H1 (cell line): ENCODE measurements at regions not wholly inside any gene's neighbourhood (a gene's known extent, or its start where the extent isn't known, plus 50 kb on each side); places are given as distances from the start of the nearest gene placed in this dataset.

Experiments used
- CTCF ChIA-PET: fragments of 300-600 bp; sonication (Branson Sonifier 250); formaldehyde crosslinking; loops from one replicate; lab custom pipeline; 2021; ENCODE audit not compliant: partially characterized antibody; lab: Charles Lee
- POLR2A ChIA-PET: fragments of 300-600 bp; sonication (Branson Sonifier 250); formaldehyde crosslinking; loops from one replicate; lab custom pipeline; 2021; ENCODE audit warnings: inconsistent platforms; ENCODE audit not compliant: partially characterized antibody; lab: Charles Lee
- DNase-seq, 2 experiments: peaks; one replicate each; pipeline versions ENCODE4 v3.0.0 to v3.0.0-alpha.2; 2010 to 2022; ENCODE audit warnings: low spot score in 2 of 2, low read depth in 1 of 2, mixed read lengths in 1 of 2
- FAIRE-seq: peaks from 2 replicates; lab custom pipeline; 2011; peaks lifted over from hg19 to GRCh38; lab: Jason Lieb, UNC
- H2AFZ ChIP-seq: 2 replicates; pipeline ENCODE4 v1.8.1; 2012; ENCODE audit warnings: low read length, inconsistent platforms
- H2AK5ac ChIP-seq: 2 replicates; pipeline ENCODE4 v1.6.1; 2013; ENCODE audit warnings: low read depth, low read length
- H2BK120ac ChIP-seq: replicated peaks from 2 replicates; pipeline ENCODE3; 2013; ENCODE audit warnings: low read depth, low read length, inconsistent platforms
- H2BK12ac ChIP-seq: 2 replicates; pipeline ENCODE4 v1.6.1; 2013; ENCODE audit warnings: low read depth, low read length
- H2BK15ac ChIP-seq: 2 replicates; pipeline ENCODE4 v1.6.1; 2013; ENCODE audit warnings: low read length
- H2BK20ac ChIP-seq: 2 replicates; pipeline ENCODE4 v1.6.1; 2013; ENCODE audit warnings: low read length
- H2BK5ac ChIP-seq: 2 replicates; pipeline ENCODE4 v1.6.1; 2013; ENCODE audit warnings: low read depth, low read length
- H3K14ac ChIP-seq: 2 replicates; pipeline ENCODE4 v1.6.1; 2013; ENCODE audit warnings: inconsistent platforms; ENCODE audit not compliant: insufficient read length
- H3K18ac ChIP-seq: 2 replicates; pipeline ENCODE4 v1.6.1; 2013; ENCODE audit warnings: low read length; ENCODE audit errors: extremely low read depth
- H3K23ac ChIP-seq: 2 replicates; pipeline ENCODE4 v1.6.1; 2013; ENCODE audit warnings: inconsistent platforms; ENCODE audit not compliant: insufficient read length
- H3K23me2 ChIP-seq: 2 replicates; pipeline ENCODE4 v1.6.1; 2013; ENCODE audit warnings: low read depth, low read length
- H3K27ac ChIP-seq: 2 replicates; pipeline ENCODE4 v1.6.1; 2011; ENCODE audit warnings: low read depth, low read length, inconsistent platforms
- H3K27me3 ChIP-seq, 4 experiments: replicated peaks in 1 of 4; 1 replicate in 1 of 4; 2 replicates in 3 of 4; pipeline versions ENCODE4 v1.6.1 to v1.8.1; 2011 to 2013; ENCODE audit warnings: low read length in 3 of 4, mild to moderate bottlenecking in 3 of 4, inconsistent platforms in 2 of 4, mixed read lengths in 2 of 4, moderate library complexity in 1 of 4; ENCODE audit not compliant: control insufficient read depth in 3 of 4, insufficient read depth in 3 of 4; ENCODE audit errors: extremely low read depth in 1 of 4
- H3K36me3 ChIP-seq, 4 experiments: 2 replicates each; pipeline versions ENCODE4 v1.6.1 to v1.8.1; 2011 to 2013; ENCODE audit warnings: mild to moderate bottlenecking in 4 of 4, low read length in 3 of 4, moderate library complexity in 2 of 4, control low read depth in 1 of 4, inconsistent platforms in 1 of 4; ENCODE audit not compliant: insufficient read depth in 4 of 4, control insufficient read depth in 2 of 4
- H3K4ac ChIP-seq: replicated peaks from 2 replicates; pipeline ENCODE3; 2013; ENCODE audit warnings: low read length, low read depth, mixed read lengths, inconsistent platforms; ENCODE audit not compliant: insufficient read length
- H3K4me1 ChIP-seq, 4 experiments: replicated peaks in 1 of 4; 1 replicate in 1 of 4; 2 replicates in 3 of 4; pipeline versions ENCODE4 v1.6.1 to v1.8.1; 2011 to 2013; ENCODE audit warnings: low read length in 3 of 4, inconsistent platforms in 2 of 4, mixed read lengths in 1 of 4; ENCODE audit not compliant: insufficient read depth in 4 of 4, control insufficient read depth in 3 of 4
- H3K4me2 ChIP-seq, 2 experiments: 2 replicates each; pipeline versions ENCODE4 v1.6.1 to v1.8.1; 2011 to 2013; ENCODE audit warnings: low read depth in 2 of 2, low read length in 2 of 2, control low read depth in 1 of 2, inconsistent platforms in 1 of 2, mild to moderate bottlenecking in 1 of 2; ENCODE audit not compliant: insufficient read depth in 1 of 2
- H3K4me3 ChIP-seq, 4 experiments: fragments of 200-600, 300-600 bp in 1 of 4; sonication (generic), shearing (Covaris generic), sonication (Bioruptor Twin) in 1 of 4; 2 replicates each; pipeline versions ENCODE4 v1.5.1 to v1.8.1; 2011 to 2016; ENCODE audit warnings: low read length in 4 of 4, low read depth in 3 of 4, control low read depth in 2 of 4, inconsistent platforms in 2 of 4, mild to moderate bottlenecking in 2 of 4, mixed read lengths in 1 of 4, moderate library complexity in 1 of 4; ENCODE audit not compliant: insufficient read depth in 2 of 4; ENCODE audit errors: extremely low read depth in 1 of 4
- H3K56ac ChIP-seq: replicated peaks from 2 replicates; pipeline ENCODE3; 2013; ENCODE audit warnings: low read depth, mild to moderate bottlenecking, mixed read lengths, low read length, inconsistent platforms; ENCODE audit not compliant: insufficient read length
- H3K79me1 ChIP-seq: 2 replicates; pipeline ENCODE4 v1.6.1; 2013; ENCODE audit warnings: low read depth, low read length, control low read depth
- H3K79me2 ChIP-seq, 2 experiments: 2 replicates each; pipeline versions ENCODE4 v1.6.1 to v1.8.1; 2012 to 2013; ENCODE audit warnings: low read length in 2 of 2, mild to moderate bottlenecking in 2 of 2, inconsistent platforms in 1 of 2; ENCODE audit not compliant: insufficient read depth in 2 of 2, control insufficient read depth in 1 of 2
- H3K9ac ChIP-seq, 4 experiments: replicated peaks in 1 of 4; 1 replicate in 1 of 4; 2 replicates in 3 of 4; pipeline versions ENCODE4 v1.6.1 to v1.8.1; 2011 to 2013; ENCODE audit warnings: low read depth in 3 of 4, low read length in 3 of 4, control low read depth in 2 of 4, mild to moderate bottlenecking in 2 of 4, moderate library complexity in 2 of 4, inconsistent platforms in 1 of 4; ENCODE audit errors: extremely low read depth in 1 of 4
- H3K9me3 ChIP-seq, 2 experiments: 2 replicates each; pipeline versions ENCODE4 v1.6.1 to v1.8.1; 2012 to 2013; ENCODE audit warnings: mild to moderate bottlenecking in 2 of 2, moderate library complexity in 2 of 2, control low read depth in 1 of 2, inconsistent platforms in 1 of 2, low read depth in 1 of 2, low read length in 1 of 2, mixed read lengths in 1 of 2; ENCODE audit not compliant: insufficient read depth in 2 of 2
- H4K20me1 ChIP-seq, 2 experiments: replicated peaks in 1 of 2; 2 replicates each; pipeline versions ENCODE3 to v1.8.1; 2011 to 2013; ENCODE audit warnings: inconsistent platforms in 2 of 2, low read length in 2 of 2, mild to moderate bottlenecking in 1 of 2; ENCODE audit not compliant: insufficient read depth in 2 of 2, control insufficient read depth in 1 of 2
- H4K5ac ChIP-seq: 2 replicates; pipeline ENCODE4 v1.6.1; 2013; ENCODE audit warnings: low read length, low read depth, mixed read lengths, inconsistent platforms; ENCODE audit not compliant: insufficient read length
- H4K8ac ChIP-seq: 2 replicates; pipeline ENCODE4 v1.8.0; 2013; ENCODE audit warnings: mild to moderate bottlenecking, moderate library complexity, low read length, inconsistent platforms; ENCODE audit not compliant: insufficient read depth; ENCODE audit errors: extremely low read depth
- H4K91ac ChIP-seq: replicated peaks from 2 replicates; pipeline ENCODE3; 2013; ENCODE audit warnings: low read length, mixed read lengths, inconsistent platforms; ENCODE audit not compliant: insufficient read length
- CREB1 ChIP-seq: IDR thresholded peaks from 2 replicates; pipeline ENCODE4 v1.6.1; 2012; ENCODE audit warnings: inconsistent platforms
- EGR1 ChIP-seq: IDR thresholded peaks from 2 replicates; pipeline ENCODE4 v1.6.1; 2011; ENCODE audit warnings: low read depth, low read length, borderline replicate concordance
- HDAC2 ChIP-seq, 2 experiments: fragments of 300-600 bp in 1 of 2; sonication (generic) in 1 of 2; IDR thresholded peaks; 2 replicates each; pipeline ENCODE4 v1.6.1; 2011 to 2012; ENCODE audit warnings: low read depth in 2 of 2, low read length in 2 of 2, mild to moderate bottlenecking in 2 of 2, moderate library complexity in 2 of 2, borderline replicate concordance in 1 of 2, inconsistent platforms in 1 of 2
- NANOG ChIP-seq: IDR thresholded peaks from 2 replicates; pipeline ENCODE4 v1.6.1; 2011; ENCODE audit warnings: low read length, low read depth, mild to moderate bottlenecking, inconsistent platforms; ENCODE audit not compliant: insufficient read depth, poor library complexity, severe bottlenecking
- RAD21 ChIP-seq, 2 experiments: IDR thresholded peaks in 1 of 2; conservative IDR thresholded peaks in 1 of 2; 2 replicates each; pipeline ENCODE4 v1.6.1; 2011; ENCODE audit warnings: low read depth in 2 of 2, low read length in 2 of 2, improper control_type of control experiment in 1 of 2, inconsistent platforms in 1 of 2, mild to moderate bottlenecking in 1 of 2, moderate library complexity in 1 of 2
- RNF2 ChIP-seq: fragments of 200-900, 300-1000 bp; sonication (generic); IDR thresholded peaks from 2 replicates; pipeline ENCODE4 v1.7.1; 2016; ENCODE audit warnings: borderline replicate concordance, low read depth, mild to moderate bottlenecking, antibody characterized with exemption, low read length; ENCODE audit not compliant: poor library complexity, severe bottlenecking; ENCODE audit errors: missing control alignments
- SAP30 ChIP-seq: fragments of 300-600 bp; sonication (generic); IDR thresholded peaks from 2 replicates; pipeline ENCODE4 v1.7.1; 2012; ENCODE audit warnings: low read length, moderate library complexity, mild to moderate bottlenecking, inconsistent platforms; ENCODE audit not compliant: insufficient read depth, insufficient replicate concordance
- SIN3A ChIP-seq, 2 experiments: IDR thresholded peaks in 1 of 2; conservative IDR thresholded peaks in 1 of 2; 2 replicates each; pipeline ENCODE4 v1.6.1; 2011 to 2012; ENCODE audit warnings: low read length in 2 of 2, improper control_type of control experiment in 1 of 2, low read depth in 1 of 2, mild to moderate bottlenecking in 1 of 2
- SP4 ChIP-seq: IDR thresholded peaks from 2 replicates; pipeline ENCODE4 v1.6.1; 2012; ENCODE audit warnings: low read length, inconsistent platforms
- WGBS, 2 experiments: shearing (Covaris generic) in 1 of 2; methylation state at CpG; one replicate each; pipeline versions ENCODE4 v1.1.6 to v1.1.7; 2013 to 2015; ENCODE audit warnings: low lambda C conversion rate in 2 of 2, mixed read lengths in 2 of 2, inconsistent platforms in 1 of 2, low coverage in 1 of 2, missing lambda C conversion rate in 1 of 2; ENCODE audit not compliant: insufficient replicate concordance in 2 of 2, insufficient coverage in 1 of 2, insufficient read length in 1 of 2; ENCODE audit errors: extremely low coverage in 1 of 2, missing lambda C conversion rate in 1 of 2; 5-methylcytosine and 5-hydroxymethylcytosine counted together

GRCh38 chr12:132406493-132407450 lies 77.4 kb upstream of the GALNT9 start:
- POLR2A ChIA-PET: interaction anchor here (1.4 kb wide), 1 partner anchor 17 kb away, joined by 3 read pairs; no protein-coding TSS in a partner anchor
- no peak overlapping the region for H2BK120ac ChIP-seq
- H3K23ac ChIP-seq: no peak overlapping the region
- H3K23me2 ChIP-seq: peaks cover 3% of the 10 kb centered on the region; the same call in 1 of the 2 replicates
- H2BK15ac ChIP-seq: no peak overlapping the region
- H4K5ac ChIP-seq: no peak overlapping the region
- H3K27ac ChIP-seq: no peak overlapping the region
- no peak overlapping the region for H3K56ac ChIP-seq
- no peaks in the 10 kb centered on the region for H3K79me1 ChIP-seq
- H3K79me2 ChIP-seq: no peaks in the 10 kb centered on the region
- H3K14ac ChIP-seq: no peak overlapping the region
- no peaks in the 10 kb centered on the region; a peak in 1 of 7 replicates for H3K4me1 ChIP-seq
- 82% methylated on average over 46 of the region's 67 CpGs; no CpG with 5 or more reads in 1 of the 2 experiments for WGBS, 2 experiments
- no peak overlapping the region for H2AK5ac ChIP-seq
- peaks cover 0 to 2% of the 10 kb centered on the region in 2 experiments for H4K20me1 ChIP-seq
- H3K9me3 ChIP-seq: no peaks in the 10 kb centered on the region; a peak in 1 of 4 replicates
- no peak overlapping the region; the same call in 1 of the 2 replicates for H3K18ac ChIP-seq
- H2BK12ac ChIP-seq: no peak overlapping the region
- CTCF ChIA-PET: interaction anchor here (0.6 to 3.3 kb wide), 7 partner anchors 8 to 219 kb away, joined by 3 to 17 read pairs (median 3); no protein-coding TSS in a partner anchor
- DNase-seq (no peak), FAIRE-seq (no peak)
- no peak overlapping the region for H3K4me3 ChIP-seq
- H4K91ac ChIP-seq: no peak overlapping the region
- H2AFZ ChIP-seq: no peak overlapping the region
- H3K27me3 ChIP-seq: peaks cover 0 to 16% (median 9%) of the 10 kb centered on the region in 4 experiments; a peak in 4 of 7 replicates
- H3K4ac ChIP-seq: no peak overlapping the region
- H3K4me2 ChIP-seq: no peak overlapping the region
- H2BK5ac ChIP-seq: no peak overlapping the region
- H3K36me3 ChIP-seq: no peaks in the 10 kb centered on the region
- peak overlapping the region; percentile 68; the same call in 1 of the 2 replicates for H4K8ac ChIP-seq
- H2BK20ac ChIP-seq: no peak overlapping the region
- no peak overlapping the region for H3K9ac ChIP-seq
- no peak for TF ChIP-seq SIN3A (conservative IDR thresholded peaks at IDR 0.05 in 1 of 2, IDR thresholded peaks at IDR 0.05 in 1 of 2; ENCODE audit: low read depth in 1 of 2, low read length in 2 of 2)
- no peak for TF ChIP-seq EGR1
- no peak for TF ChIP-seq CREB1
- TF ChIP-seq NANOG: no peak
- no peak for TF ChIP-seq SAP30
- no peak for TF ChIP-seq SP4
- no peak for TF ChIP-seq RNF2
- TF ChIP-seq HDAC2 (IDR thresholded peaks at IDR 0.05; ENCODE audit: borderline replicate concordance in 1 of 2, low read depth in 2 of 2, low read length in 2 of 2): no peak
- TF ChIP-seq RAD21 (IDR thresholded peaks at IDR 0.05 in 1 of 2, conservative IDR thresholded peaks at IDR 0.05 in 1 of 2; ENCODE audit: low read depth in 2 of 2, low read length in 2 of 2): no peak
